ENCODE measurements at regions not wholly inside any gene's neighbourhood (a gene's known extent, or its start where the extent isn't known, plus 50 kb on each side); places are given as distances from the start of the nearest gene placed in this dataset.

- no peak overlapping the region for H3K4me3 ChIP-seq (ENCODE audit: low read depth, low read length)
- peak; percentile 67 for DNase-seq (ENCODE audit: low read depth)
Measured at GRCh38 chr6:4441981-4442434, 306.6 kb upstream of the ECI2 start.

GRCh38 chr6:4439159-4439558, 303.8 kb upstream of the ECI2 start:
- TF ChIP-seq CTCF (IDR thresholded peaks at IDR 0.05; ENCODE audit: insufficient read depth, low read length), result no peak
- no peak for DNase-seq (ENCODE audit: low read depth)
- H3K4me3 ChIP-seq (ENCODE audit: low read depth, low read length), result no peak overlapping the region

More at GRCh38 chr6:4441981-4442434, 306.6 kb upstream of the ECI2 start:
- no peak for TF ChIP-seq CTCF (IDR thresholded peaks at IDR 0.05; ENCODE audit: insufficient read depth, low read length)

GRCh38 chr6:4437342-4437741, 302.0 kb upstream of the ECI2 start:
- H3K4me3 ChIP-seq (ENCODE audit: low read depth, low read length), result no peak overlapping the region
- TF ChIP-seq CTCF (IDR thresholded peaks at IDR 0.05; ENCODE audit: insufficient read depth, low read length), result no peak
- DNase-seq (ENCODE audit: low read depth), result no peak

GRCh38 chr6:4435981-4436445, 300.6 kb upstream of the ECI2 start:
- TF ChIP-seq CTCF (IDR thresholded peaks at IDR 0.05; ENCODE audit: insufficient read depth, low read length), result no peak
- DNase-seq (ENCODE audit: low read depth), result no peak
- no peak overlapping the region for H3K4me3 ChIP-seq (ENCODE audit: low read depth, low read length)

GRCh38 chr6:4434655-4435054, 299.3 kb upstream of the ECI2 start:
- DNase-seq (ENCODE audit: low read depth), result no peak
- no peak overlapping the region for H3K4me3 ChIP-seq (ENCODE audit: low read depth, low read length)
- no peak for TF ChIP-seq CTCF (IDR thresholded peaks at IDR 0.05; ENCODE audit: insufficient read depth, low read length)

- TF ChIP-seq CTCF (IDR thresholded peaks at IDR 0.05; ENCODE audit: insufficient read depth, low read length), result no peak
- no peak for DNase-seq (ENCODE audit: low read depth)
- H3K4me3 ChIP-seq (ENCODE audit: low read depth, low read length), result no peak overlapping the region
Measured at GRCh38 chr6:4433199-4433598, 297.8 kb upstream of the ECI2 start.

GRCh38 chr6:4426968-4427367, 291.6 kb upstream of the ECI2 start:
- DNase-seq (ENCODE audit: low read depth), result no peak
- TF ChIP-seq CTCF (IDR thresholded peaks at IDR 0.05; ENCODE audit: insufficient read depth, low read length), result no peak
- no peak overlapping the region for H3K4me3 ChIP-seq (ENCODE audit: low read depth, low read length)

Measured in fibroblast of the aortic adventitia (primary cell).